Spleen (tissue), 7 donors: ENCODE measurements at regions not wholly inside any gene's neighbourhood (a gene's known extent, or its start where the extent isn't known, plus 50 kb on each side); places are given as distances from the start of the nearest gene placed in this dataset.

ENCODE experiments used
- POLR2AphosphoS5 ChIP-seq, 3 donors: sonication (generic); formaldehyde crosslinking; IDR thresholded peaks; one replicate each; pipeline ENCODE4 v1.5.1; 2017; ENCODE audit warnings: antibody characterized with exemption in 3 of 3
- TF ChIP-seq, protein P1 (sequence below), 11 experiments: fragments of 200-600 bp in 7 of 11; fragments of 450-650 bp in 4 of 11; sonication (generic) in 4 of 11; IDR thresholded peaks in 8 of 11; conservative IDR thresholded peaks in 3 of 11; 1 replicate in 7 of 11; 2 replicates in 4 of 11; pipeline versions ENCODE4 v1.4.0 to v1.8.0; 2016 to 2021; ENCODE audit warnings: antibody characterized with exemption in 11 of 11, inconsistent platforms in 4 of 11, mild to moderate bottlenecking in 1 of 11
- donor health status: DM: no; HTN: no; CAD: no; lungs with moderate emphysema.
- donor health status: DM: no; HTN: no; CAD: no.
- donor health status: DM: no; HTN: no; CAD: no.

DNA sequence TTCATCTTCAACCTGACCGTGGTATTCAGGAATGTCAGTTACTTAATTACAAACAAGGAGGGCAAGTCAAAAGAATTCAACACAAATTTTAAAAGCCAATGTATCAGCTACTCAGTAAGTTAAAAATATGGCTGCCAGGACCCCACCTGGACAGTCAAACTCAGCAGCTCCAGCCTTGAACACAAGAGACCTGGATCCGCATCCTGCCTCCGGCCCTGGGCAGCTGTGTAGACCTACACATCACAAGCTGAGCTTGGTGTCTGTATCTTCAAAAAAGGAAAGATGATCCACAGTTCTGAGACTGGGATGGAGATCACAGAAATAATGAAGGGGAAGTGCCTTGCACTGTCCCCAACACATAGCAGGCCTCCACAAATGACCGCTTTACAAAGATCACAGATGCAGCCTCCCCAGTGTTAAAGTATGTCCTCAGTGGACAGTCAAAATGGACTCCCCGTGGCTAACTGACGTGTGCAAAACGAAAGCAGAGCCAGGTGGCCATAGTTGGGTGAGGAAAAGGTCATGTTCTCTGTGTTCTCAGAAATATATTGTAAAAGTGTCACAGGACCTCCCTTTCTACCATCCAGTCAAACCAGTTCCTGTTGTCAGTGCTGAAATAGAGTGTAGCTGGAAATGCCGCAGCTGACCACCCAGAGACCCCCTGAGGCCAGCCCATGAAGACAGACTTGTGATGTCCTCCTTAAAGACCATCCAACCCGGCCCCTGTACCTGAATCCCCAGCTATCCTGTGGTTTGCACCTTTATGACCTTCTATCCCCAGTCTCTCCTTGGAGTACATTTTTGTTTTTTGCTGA, 168.5 kb upstream of the NSMCE3 start:
- no peak for TF ChIP-seq POLR2AphosphoS5 (IDR thresholded peaks at IDR 0.05)
- TF ChIP-seq, protein P1, sequence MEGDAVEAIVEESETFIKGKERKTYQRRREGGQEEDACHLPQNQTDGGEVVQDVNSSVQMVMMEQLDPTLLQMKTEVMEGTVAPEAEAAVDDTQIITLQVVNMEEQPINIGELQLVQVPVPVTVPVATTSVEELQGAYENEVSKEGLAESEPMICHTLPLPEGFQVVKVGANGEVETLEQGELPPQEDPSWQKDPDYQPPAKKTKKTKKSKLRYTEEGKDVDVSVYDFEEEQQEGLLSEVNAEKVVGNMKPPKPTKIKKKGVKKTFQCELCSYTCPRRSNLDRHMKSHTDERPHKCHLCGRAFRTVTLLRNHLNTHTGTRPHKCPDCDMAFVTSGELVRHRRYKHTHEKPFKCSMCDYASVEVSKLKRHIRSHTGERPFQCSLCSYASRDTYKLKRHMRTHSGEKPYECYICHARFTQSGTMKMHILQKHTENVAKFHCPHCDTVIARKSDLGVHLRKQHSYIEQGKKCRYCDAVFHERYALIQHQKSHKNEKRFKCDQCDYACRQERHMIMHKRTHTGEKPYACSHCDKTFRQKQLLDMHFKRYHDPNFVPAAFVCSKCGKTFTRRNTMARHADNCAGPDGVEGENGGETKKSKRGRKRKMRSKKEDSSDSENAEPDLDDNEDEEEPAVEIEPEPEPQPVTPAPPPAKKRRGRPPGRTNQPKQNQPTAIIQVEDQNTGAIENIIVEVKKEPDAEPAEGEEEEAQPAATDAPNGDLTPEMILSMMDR (IDR thresholded peaks at IDR 0.05 in 8 of 11, conservative IDR thresholded peaks at IDR 0.05 in 3 of 11), result no peak
